ENCODE measurements at regions not wholly inside any gene's neighbourhood (a gene's known extent, or its start where the extent isn't known, plus 50 kb on each side); places are given as distances from the start of the nearest gene placed in this dataset.

DNA sequence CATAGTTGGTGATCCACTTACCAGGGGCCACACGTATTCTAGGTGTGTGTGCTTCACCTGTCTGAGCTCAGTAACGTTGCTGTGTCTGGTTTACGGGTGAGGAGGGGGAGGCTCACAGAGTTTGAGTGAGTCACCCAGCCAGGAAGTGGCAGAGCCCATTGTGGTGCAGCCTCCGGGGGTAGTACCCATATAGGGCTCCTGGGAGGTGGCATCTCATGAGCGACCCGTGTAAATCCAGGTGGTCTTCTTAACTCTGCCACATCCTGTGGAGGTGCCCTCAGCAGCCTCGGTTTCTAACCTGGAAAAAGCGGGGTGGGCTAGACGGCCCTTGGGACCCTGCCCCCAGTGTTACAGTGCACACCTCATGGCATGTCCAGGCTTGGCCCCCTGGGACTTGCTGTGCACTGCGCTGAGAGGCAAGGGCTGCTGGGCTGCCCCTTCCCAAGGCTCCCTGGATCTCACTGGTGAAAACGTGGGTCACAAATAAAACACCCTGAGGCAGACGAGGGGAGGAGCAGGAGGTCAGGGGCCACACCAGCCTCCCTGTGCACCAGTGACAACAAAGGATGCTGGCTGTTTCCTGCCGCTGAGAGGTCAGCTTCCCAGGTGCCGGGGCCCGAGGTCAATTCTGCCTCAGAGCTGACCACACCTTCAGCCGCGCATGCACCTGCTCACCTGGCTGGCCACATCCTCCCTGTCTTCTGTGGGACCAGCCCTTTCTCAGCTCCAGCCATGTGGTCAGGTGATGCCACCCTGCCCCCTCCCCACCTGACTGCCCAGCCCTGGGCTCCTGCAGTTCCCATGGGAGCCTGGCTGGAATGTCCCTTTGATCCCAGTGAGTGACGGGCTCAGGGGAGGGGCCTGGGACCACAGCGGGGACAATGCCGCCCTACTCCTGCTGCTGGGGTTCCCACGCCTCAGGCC lies 305.1 kb downstream of the CTTN start:
- DNase-seq (ENCODE audit: low read depth in 2 of 2), result no peak

DNA sequence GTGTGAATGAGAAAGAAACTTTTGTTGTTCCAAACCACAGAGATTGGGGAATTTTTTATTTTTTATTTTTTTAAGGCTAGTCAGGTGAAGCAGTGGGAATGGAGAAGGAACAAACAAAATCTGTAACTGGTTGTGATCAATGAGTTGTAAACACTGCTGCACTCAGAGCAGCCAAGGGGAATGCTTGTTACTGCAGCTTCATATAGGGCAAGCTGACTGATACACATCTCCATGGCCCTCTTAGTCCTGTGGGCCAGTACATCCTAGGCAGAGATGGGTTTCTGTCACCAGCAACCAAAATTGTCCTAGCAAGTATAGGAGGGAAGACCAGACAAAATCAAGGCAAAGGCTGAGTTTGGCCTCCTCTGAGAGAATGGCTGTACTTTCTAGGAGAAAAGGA lies 306.8 kb downstream of the CTTN start:
- no peak for DNase-seq (ENCODE audit: low read depth in 2 of 2)

GRCh38 chr11:70705930-70706329 lies 307.6 kb downstream of the CTTN start:
- DNase-seq (ENCODE audit: low read depth in 2 of 2), result no peak

GRCh38 chr11:70707821-70708220 lies 309.5 kb downstream of the CTTN start:
- DNase-seq (ENCODE audit: low read depth in 2 of 2), result no peak

GRCh38 chr11:70709596-70709995 lies 311.3 kb downstream of the CTTN start:
- no peak for DNase-seq (ENCODE audit: low read depth in 2 of 2)

DNA sequence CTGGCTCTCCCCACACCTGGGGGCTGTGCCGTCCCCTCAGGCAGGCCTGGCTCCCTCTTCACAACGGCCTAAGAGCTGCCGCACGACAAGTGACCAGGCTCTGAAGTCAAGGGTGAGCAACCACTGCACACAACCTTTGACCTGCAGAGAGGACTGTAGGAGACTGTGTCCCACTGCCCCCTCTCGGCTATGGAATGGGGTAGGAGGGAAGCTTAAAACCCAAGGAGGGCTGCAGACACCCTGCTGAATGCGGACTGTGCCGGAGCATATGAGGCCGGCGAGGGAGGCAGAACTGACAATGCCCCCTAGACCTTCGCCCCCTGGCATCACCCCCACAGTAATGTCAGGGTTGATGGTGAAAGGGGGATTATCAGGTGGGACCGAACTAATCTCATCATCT lies 311.9 kb downstream of the CTTN start:
- DNase-seq (ENCODE audit: low read depth in 2 of 2), result no peak

DNA sequence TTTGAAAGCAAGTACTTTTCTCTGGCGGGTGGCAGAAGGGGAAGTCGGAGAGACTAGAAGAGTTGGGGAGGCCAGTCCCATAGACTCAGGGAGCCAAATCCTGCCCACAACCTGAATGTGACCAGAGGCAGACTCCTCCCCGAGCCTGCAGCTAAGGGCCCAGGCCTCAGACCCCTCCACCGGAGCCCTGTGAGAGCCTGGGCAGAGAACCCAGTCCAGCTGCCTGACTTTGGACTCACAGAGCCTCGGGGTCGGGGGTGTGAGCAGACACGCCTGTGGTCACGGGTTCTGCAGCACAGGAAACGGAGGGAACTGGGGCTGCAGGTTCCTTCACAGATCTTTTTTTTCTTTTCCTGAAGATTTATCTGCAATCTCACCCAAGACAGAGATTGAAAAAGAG lies 312.3 kb downstream of the CTTN start:
- no peak for DNase-seq (ENCODE audit: low read depth in 2 of 2)

DNA sequence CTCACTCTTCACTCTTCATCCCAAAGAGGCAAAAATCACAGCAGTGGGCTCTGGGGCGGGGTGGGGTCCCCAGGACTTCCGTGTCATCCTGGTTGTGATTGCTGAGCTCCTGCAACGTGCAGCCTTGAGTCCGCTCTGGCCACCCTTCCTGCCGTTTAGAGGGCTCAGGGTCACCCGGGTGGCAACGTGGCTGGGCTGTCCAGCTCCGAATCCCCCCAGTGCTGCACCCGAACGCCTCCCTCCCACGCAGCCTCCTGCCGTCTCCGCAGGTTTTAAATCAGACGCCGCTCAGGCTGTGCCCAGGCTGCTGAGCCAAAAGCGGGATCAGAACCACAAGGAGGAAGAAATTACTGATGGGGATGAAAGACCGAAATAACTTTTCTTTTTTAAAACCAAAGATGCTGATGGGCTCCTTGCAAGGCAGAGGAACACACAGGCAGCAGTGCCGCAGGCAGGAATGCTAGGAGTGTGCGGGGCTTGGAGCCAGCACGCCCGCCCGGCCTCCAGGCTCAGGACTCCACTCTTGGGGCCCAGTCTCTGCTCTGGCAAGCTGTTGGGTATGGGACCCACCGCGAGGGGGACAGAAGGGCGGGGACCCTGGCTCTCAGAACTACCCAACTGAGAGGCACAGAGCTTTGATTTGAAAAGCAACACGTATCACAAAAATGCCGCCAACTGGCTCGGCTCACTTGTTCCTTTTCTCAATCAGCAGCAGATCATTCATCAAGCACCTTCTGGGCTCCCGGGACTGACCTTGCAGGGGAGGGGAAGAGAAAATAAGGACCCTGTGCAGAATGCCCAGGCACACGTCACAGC lies 313.0 kb downstream of the CTTN start:
- no peak for DNase-seq (ENCODE audit: low read depth in 2 of 2)

DNA sequence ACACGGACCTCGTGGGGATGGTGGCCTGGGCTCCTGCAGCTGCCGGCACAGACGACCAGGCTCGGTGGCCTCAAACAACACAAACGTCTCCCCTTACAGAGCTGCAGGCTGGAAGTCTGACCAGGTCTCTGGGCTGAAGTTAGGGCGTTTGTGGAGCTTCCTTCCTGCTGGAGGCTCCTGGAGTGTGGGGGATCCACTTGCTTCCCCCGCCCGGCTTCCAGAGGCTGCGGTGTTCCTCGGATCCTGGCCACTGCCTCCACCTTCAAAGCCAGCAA lies 313.5 kb downstream of the CTTN start:
- no peak for DNase-seq (ENCODE audit: low read depth in 2 of 2)

- DNase-seq (ENCODE audit: low read depth in 2 of 2), result no peak
Observed at GRCh38 chr11:70712471-70712870, 314.1 kb downstream of the CTTN start.

DNA sequence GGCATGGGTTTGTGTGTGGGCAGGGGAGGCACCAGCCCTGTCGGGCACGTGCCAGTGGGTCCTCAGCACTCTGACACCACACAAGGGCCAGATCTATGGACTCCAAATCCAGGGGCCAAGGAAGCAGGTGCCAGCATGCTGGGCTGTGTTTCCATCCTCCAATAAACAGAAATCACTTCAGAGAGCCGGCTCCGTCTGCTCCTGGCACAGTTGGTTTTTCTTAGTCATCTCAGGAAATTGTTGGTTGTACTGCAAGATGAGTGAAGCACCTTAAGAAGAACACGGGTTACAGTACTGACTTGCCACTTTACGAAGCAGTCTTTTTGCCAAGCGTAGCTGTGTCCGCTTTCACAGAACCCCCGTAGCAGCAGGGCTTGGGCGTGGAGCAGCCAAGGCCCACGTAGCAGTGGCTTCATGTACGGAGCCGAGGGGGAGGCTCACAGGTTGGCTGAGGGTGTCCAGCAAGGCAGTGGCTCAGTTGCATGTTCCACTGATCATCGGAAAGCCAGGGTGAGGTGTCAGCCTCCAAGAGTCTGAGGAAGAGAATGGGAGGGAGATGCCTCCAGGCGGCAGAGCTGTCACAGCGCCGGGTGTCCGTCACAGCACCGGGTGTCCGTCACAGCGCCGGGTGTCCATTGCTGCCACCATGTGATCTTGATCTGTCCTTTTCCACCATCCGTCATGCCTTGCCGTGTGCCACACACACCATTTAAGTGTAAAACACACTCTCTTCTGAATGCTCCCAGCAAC lies 314.9 kb downstream of the CTTN start:
- DNase-seq (ENCODE audit: low read depth in 2 of 2), result no peak

- DNase-seq (ENCODE audit: low read depth in 2 of 2), result no peak
Observed at GRCh38 chr11:70713988-70714665, 315.8 kb downstream of the CTTN start.

- DNase-seq (ENCODE audit: low read depth in 2 of 2), result no peak
Observed at GRCh38 chr11:70715166-70715951, 317.0 kb downstream of the CTTN start.

DNA sequence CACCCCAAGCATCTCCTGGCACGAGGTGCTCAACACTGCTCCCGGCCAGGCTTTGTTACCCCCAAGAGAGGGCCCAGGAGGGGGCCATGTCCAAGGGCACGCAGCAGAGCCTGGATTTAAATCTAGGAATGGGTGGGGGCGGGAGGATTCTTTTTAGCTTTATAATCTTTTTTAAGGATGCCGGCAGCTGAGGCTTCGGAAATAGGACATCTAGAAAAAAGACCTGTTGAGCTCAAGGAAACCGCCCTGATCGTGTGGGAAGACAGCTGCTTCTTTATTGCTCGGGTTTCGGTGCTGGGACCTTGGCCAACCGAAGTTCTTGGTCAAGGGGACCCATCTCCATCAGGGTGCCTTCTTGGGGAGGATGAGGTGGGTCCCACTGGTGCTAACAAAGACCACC lies 317.9 kb downstream of the CTTN start:
- no peak for DNase-seq (ENCODE audit: low read depth in 2 of 2)

- no peak for DNase-seq (ENCODE audit: low read depth in 2 of 2)
Observed at GRCh38 chr11:70716986-70717775, 318.9 kb downstream of the CTTN start.

DNA sequence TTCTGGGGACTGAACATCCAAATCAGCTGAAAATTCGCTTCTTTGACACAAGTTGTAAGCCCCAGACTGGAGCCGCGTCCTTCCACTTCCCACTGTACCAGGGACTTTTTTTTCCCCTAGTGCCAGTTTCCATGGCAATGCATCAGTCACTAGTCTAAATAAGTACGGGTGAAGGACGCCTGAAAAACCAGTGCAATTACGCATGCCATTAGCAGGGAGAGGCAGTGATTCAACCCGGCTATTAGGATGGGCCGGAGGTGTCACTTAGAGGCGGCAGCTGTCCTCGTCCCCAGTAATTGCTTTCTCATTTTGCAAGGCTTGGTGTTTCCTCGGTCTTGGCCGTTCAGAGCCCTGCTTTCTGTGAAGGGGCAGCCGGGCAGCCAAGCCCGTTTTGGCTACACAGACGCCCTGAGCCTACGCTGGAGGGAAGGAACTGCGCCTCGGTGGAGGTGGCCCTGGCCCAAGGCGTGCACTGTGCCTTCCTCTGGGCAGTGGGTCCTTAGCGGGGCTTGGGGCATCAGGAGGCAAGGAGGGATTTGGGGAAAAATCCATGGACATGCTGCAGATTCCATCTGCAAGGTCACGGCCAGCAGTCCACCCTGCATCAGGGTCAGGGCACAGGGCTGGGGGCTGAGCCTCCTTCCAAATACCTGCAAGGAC lies 319.7 kb downstream of the CTTN start:
- DNase-seq (ENCODE audit: low read depth in 2 of 2), result no peak

GRCh38 chr11:70719516-70719915 lies 321.2 kb downstream of the CTTN start:
- no peak for DNase-seq (ENCODE audit: low read depth in 2 of 2)

GRCh38 chr11:70720281-70720680 lies 322.0 kb downstream of the CTTN start:
- DNase-seq (ENCODE audit: low read depth in 2 of 2), result no peak

GRCh38 chr11:70721006-70721405 lies 322.7 kb downstream of the CTTN start:
- no peak for DNase-seq (ENCODE audit: low read depth in 2 of 2)

- DNase-seq (ENCODE audit: low read depth in 2 of 2), result no peak
Observed at GRCh38 chr11:70725278-70725677, 326.9 kb downstream of the CTTN start.
